HuH-7.5 (cell line): ENCODE measurements at regions not wholly inside any gene's neighbourhood (a gene's known extent, or its start where the extent isn't known, plus 50 kb on each side); places are given as distances from the start of the nearest gene placed in this dataset.

Source experiments
- DNase-seq: peaks from one replicate; pipeline ENCODE4 v3.0.0; 2011; ENCODE audit warnings: low spot score

DNA sequence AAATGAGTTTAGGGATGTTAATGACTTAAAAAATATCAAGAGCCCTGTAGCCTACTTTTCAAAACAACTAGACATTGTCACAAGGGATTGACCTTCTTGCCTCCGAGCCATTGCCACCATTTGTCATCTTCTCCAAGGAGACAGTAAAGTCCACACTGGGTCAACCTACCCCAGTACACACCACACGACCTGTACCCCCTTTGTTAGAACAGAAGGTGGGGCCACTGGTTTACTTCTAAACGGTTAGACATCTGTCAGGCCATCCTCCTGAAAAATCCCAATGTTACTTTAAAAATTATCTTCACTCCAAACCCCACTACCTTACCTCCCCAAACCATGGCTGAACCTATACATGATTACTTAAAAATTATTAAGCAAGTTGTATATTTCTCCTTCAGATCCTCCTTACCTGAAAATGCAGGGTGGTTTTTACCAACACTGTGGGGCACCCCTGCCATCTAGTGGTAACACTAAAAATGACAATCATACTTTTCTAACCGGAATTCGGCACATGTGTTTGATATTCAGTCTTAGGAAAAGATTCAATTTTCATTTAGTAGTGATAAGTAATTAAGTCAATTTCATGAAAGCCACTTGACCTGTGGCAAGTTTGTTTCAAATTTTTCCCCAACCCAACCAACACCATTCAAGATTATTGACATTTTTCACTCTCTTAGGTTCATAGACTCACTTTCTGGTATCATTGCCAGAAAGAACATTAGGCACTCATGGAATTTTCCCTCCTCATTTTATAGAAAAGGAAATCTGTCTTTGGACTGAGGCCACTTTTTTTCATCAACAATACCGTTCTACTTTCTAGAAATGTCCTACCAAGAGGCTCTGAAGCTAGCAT, 265.3 kb upstream of the PKDCC start:
- no peak for DNase-seq

DNA sequence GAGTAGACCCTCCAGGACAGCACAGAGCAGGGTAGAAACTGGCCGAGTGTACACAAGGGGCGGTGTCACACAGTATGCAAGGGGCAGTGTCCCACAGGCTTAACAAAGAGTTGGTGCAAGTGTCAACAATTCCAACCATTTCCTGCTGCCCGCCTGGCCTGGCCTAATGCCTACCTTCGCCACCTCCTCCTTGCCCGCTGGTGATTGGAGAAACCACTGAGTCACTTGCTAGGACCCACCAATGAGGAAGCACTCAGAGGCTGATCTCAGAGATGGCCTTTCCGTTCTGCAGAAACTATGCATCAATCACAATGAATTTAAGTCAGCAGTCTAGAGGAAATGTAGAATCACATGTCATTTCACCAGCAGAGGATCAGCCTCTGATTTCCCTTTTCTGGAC, 263.3 kb upstream of the PKDCC start:
- DNase-seq = no peak

DNA sequence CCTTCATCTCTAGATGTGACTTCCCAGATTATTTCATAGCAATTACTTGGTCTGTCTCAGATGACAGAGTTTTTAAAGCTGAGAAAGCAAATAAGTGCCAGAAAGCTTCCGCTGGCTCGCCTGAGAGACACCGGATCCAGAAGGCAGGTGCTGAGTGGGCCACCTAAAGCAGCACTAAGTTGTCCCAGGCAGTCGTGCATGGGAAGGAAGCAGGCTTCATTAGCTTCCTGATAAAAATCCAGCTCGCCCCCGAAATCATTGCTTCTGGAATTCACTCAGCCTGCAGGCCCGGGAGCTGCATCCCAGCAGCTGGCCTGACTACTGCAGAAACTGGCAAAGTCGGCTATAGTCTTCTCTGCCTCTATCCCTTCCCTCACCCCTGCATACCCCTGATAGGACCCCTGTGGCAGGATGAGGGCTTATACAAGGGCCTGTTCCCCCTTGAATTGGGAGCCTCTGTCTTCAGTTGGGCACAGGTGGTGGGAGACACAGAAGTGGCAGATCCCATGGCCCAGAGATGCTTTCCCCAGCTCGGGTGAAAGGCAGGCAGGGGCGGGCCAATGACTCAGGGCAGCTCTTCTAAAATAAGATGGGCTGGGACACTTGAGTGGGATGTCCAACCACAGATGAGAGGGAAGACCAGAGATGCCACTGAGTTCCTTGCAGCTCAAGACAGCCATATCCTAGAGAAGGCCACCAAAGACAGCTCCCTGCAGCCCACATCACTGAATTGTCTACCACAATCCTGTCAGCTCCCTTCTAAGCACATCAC, 262.4 kb upstream of the PKDCC start:
- DNase-seq = no peak

DNA sequence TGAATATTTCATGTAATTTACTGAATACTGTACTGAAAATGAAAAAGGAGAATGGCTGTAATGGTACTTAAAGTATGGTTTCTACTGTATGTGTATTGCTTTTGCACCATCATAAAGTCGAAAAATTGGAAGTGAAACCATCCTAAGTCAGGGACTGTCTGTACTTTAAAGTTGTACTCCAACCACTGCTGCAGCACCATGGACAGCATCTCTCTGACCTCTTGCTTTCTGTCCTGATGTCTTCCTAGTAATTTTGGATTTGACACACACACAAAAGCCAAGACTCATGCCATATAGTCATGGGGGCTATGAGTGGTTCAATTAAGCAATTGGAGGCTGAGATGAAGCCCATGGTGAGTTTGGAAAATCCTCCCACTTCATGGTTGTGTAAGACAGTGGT, 256.3 kb upstream of the PKDCC start:
- no peak for DNase-seq

DNA sequence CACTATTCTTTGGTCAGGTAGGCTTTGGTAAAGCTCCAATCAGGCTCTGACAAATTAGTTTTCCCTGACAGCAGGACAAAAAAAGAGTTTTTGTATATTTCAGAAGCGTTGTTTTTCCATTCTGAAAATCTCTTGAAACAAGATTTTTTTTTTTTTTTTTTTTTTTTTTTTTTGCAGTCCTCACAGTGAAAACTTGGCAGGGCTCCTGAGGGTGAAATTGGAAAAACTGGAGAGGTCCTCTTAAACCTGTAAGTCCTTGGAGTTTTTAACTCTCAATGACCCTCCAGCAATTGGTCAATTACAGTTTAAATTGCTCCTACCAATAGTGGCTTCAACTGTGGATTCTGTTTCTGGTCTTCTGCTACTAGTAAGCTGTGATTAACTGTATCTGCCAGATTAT, 244.5 kb upstream of the PKDCC start:
- no peak for DNase-seq

DNA sequence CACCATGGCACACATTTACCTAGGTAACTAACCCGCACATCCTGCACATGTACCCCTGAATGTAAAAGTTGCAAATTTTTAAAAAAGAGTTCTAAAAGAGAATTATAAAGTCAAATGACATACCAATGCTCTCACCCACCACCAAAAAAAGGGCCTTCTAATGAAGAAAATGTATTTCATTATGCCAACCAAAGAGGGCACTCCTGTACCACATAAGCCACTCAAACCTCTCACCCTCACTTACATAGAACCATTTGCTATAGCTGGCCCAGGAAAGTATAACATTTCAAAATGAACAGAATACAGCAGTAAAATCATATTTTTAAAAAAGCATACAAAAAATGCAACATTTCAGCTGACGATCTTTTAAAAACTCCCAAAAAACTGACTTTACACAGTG, 241.5 kb upstream of the PKDCC start:
- no peak for DNase-seq

DNA sequence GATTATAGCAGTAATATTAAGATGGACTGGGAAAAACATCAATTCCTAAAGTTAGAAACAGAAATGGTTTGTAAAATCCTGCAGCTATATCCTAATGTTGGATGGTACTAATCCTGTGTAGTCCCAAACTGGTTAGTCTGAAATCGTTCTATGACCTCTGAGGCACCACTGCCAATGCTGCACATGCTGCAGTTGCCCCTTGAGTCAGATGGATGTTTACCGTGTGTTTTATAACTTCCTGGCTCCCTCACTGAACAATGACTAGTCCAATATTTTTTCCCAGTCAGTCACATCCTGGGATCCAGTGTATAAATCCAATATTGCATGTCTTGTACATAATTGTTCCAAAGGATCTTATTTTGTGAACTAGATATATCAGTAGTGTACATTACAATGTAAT, 226.7 kb upstream of the PKDCC start:
- DNase-seq = no peak

DNA sequence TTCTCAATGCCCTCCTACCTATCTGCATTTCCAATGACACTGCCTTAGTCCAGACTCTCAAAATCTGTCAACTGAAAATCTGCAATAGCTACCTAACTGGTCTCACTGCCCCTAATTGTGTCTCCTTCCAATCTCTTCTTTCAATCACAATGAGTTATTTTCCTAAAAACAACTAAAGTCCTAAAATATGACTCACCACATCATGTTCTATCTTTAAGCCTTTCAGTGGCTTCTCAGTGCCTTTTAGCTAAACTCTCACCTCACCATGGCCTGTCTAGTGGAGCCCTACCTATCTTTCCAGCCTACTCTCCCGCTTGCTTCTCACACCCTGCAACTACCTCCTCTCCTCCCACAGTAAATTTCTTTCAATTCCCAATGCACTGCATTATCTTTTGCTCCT, 220.9 kb upstream of the PKDCC start:
- no peak for DNase-seq

DNA sequence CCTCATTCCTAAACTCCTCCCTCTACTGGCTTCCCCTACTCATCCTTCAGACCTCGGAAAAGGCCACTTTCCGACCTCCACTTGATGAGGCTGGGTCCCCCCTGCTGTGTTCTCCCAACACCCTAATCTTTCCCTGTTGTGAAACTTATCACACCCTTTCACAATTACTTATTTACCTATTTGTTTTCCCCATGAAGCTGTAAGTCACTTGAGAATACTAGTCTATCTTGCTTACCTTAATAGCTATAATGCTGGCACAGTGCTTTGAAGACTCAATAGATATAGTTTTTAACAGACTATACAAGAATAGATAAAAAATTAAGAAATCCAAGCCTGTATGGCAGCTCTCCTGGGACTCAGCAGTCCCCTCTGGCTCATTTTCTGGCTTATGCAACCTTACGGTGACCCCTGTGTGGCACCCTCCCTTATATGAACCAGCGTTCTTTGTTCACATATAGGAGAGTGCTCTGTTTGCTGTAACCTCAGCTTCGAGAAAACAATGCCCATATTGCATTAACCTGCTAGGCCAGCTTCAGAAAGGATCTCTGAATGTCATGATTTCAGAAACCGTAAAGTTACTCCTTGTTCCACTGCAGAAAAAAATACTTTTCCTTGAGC, 220.4 kb upstream of the PKDCC start:
- no peak for DNase-seq

DNA sequence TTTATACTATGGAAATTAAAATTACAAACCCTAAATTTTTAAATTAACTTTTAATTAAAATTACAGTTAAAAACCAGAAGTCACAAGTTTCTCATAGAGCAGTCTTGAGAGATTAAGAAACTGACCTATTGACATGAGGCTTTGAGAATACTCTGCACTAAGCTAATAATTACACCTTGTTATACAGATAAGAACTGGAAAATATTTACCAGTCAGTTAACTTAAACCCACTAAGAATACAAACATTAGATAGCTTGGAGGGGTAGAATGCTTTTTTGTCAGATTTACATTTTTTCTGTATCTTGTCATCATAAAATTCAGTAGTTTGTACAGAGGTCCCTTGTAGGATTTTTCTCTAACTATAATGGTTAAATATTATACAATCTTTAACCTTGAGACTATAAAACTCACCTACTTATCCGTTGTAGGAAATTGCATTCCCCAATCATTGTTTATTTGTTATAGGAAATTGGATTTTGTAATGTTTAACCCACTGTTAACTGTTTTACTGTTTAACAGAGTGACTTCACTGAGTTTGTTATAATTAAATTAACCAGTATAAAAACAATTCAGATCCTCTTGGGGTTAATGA, 219.7 kb upstream of the PKDCC start:
- DNase-seq = no peak

DNA sequence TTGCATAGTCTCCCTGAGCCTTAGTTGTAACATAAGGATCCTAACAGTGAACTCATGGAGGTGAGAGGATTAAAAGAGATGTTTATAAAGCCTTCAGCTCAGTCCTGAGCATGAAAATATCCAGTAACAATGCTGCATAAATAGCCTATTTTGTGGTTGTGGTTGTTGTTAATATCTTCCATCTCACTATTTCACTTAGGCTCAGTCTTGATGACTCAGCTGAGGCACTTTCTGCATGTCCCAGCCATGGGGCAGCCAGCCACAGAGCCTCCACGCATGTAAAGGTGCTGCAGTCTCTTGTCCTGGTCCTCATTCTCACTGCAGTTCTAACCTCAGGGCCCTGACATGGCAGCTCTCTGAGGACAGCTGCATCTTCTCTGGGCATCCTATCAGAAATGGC, 218.8 kb upstream of the PKDCC start:
- no peak for DNase-seq

DNA sequence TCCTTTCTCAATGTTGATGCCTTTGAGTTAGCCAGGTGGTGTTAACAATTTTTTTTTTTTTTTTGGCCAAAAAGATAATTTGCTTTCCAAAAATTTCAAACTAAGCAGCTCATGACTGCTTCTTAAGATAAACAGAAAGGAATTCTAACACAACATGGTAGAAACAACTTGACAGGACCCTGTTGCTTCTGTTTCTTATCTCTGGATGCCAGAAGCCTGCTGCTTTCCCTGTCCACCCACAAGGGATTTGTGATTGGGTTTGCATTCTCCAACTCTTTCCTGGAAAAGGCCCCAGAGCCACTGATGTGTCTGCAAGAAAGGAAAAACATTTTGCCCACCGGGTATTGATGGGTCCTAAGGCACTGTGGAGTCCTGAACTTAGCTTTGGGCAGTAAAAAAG, 217.2 kb upstream of the PKDCC start:
- DNase-seq = no peak

DNA sequence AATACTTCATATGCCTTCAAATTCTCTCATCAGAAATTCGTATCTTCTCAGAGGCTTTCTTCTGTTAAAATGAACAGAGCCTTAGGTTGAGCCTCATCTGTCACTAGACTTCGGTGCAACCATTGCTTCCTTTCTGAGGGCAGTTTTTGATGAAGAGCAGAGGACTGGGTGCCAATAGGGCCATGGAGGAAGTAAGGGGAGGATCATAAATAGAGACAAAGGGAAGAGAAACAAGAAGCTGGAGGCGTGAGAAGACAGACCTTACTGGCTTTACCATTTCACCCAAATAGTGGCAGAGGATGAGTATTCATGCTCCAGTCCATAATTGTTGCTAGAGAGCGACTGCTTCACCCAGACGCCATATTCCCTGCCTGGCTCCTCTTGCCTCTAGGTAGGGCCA, 215.6 kb upstream of the PKDCC start:
- no peak for DNase-seq

DNA sequence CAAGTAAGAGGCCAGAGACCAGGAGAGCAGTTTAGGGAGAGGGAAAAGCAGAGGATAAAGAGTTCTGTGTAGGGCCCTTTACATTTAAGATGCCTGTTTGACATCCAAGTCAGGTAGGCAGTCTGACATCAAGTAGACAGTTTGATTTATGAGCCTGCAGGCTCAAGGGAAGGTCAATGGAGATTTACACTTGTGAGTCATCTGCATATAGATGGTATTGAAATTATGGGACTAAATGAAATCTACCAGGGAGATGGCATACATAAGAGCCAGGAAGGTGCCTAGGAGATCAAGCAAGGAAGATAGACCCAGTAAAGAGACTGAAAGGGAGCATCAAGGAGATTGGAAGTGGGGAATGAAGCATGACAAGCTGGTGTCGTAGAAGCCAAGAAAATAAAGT, 212.4 kb upstream of the PKDCC start:
- no peak for DNase-seq

DNA sequence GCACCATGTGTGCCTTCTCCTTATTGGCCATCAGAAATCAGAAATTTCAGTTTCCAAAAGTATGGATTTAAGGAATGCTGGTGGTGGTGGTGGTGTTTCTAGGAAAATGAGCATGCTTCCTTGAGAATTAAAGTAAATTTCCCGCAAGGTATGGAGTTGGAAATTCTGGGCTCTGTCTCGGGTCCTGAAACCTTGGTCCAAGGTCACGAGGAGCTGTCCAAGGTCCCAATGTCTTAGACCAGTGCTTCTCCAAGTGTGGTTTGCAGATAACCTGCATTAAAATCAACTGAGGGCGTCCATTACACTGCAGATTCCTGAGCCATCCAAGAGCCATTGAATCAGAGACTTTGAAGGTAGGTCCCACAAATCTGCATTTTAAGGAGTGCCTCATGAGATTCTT, 210.9 kb upstream of the PKDCC start:
- DNase-seq = no peak

DNA sequence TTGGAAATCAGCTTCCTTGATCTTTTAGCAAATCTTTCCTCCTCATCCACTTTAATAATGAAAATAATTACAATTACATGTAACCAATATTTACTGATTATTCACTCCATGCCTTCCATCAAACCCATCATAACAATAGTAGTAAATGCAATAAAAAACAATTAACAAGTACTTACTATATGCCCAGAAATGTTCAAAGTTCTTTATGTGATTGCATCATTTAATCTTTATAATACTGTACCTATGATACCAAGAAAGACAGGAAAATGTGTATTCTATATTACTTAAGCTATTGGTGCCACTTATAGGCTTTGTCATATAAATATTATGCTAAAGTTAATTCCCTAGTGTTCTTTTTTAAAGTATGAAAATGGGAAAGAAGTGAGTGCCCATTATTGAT, 210.2 kb upstream of the PKDCC start:
- no peak for DNase-seq

DNA sequence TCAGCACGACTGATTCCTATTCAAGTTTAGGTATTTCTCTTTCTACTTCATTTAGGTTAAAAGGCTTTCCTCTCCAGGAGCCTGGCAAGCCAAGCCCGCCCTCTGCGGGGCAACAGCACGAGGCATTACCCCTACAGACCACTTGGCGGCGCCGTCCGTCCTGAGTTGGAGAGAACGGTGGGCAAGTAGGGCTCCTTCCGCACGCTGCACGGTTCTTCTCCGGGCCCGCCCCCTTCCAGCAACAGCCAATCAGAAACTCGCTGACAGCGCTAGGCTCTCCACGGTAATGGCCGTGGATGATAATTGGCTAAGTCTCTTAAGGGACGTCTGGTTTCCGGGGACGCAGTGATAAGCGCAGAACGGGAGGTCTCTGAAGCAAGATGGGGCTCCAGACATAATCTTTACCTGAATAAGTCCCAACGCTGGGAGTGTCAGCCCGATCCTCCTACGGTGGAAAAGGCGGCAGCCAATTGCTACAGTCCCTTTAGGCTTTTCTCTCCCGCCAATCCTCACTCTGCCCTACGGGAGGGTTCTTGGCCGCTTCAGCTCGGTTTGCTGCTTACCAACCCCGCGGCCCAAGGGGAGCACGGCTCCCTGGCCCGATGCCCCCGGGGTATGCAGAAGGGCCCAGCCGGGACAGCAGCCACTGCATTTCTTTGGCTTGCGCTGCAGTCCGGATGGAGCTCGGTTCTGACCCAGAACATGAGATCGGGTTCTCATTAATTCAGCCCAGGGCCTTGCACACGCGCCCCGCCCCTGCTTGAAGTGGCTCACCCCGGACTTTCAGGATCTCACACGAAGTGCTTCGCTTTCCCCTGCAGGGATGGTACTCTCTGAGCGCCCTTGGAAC, 206.9 kb upstream of the PKDCC start:
- peak; percentile 55 for DNase-seq

DNA sequence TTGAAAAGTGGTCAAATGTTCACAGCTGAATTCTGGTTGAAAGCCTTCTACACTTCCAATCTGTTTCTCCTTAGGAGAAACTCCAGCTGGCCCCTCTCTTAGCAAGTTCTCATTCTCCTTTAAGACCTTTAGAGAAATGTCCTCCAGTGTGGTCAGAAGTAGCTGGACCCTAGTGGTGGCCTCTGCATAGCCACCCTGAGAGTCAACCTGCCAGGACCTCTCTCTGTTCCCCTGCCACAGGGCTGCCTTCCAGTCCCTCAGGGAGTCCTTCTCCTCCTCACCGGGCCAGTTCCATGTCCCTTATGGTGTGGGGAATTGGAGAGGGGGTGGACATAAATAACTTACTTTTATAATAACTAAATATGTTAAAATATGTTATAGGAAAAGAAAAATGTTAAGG, 200.9 kb upstream of the PKDCC start:
- DNase-seq = no peak

DNA sequence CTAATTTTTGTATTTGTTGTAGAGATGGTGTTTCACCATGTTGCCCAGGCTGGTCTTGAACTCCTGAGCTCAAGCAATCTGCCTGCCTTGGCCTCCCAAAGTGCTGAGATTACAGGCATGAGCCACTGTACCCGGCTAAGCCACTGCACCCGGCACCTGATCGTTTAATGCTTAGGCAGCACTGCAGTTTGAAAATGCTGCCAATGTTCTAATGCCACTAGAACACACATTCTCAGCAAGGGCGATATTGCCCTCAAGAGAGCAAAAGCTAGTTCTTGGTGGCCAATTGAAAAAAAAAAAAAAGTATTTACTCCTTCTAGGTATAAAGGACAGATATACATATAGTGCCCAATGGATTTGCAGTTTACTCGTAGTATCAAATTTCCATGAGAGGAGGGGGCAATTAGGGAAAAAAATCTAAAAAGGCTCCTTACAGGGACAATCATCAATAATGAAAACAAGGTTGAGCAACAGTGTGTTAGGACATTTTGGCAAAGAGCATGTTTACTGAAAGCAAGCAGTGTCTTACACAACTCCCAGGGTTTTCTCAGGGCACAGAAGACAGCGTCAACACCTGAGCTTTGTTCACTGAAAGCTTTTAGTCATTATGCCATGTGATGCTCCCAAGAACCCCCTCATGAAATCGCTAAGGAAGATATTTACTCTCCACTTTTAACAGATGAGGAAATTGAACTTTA, 199.9 kb upstream of the PKDCC start:
- peak; percentile 32 for DNase-seq

DNA sequence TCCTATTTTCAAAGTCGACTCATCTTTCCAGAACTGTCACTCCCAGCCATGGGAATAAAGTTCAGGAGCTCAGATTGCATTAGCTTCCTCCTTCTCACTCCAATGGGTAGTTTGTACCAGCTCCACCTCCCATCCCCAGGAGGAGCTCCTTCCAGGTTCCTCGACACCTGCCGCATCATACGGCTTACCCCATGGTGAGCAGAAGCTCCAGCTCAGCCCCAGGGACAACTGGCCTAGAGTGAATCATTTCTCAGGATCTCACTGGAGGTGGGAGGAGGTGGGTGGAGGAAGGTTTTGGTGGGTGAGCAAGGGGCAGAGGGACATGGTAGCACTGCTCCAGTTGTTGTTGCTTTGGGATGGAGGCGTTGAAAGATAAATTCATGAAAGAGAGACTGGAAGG, 196.3 kb upstream of the PKDCC start:
- DNase-seq = no peak
